ENCODE measurements at regions not wholly inside any gene's neighbourhood (a gene's known extent, or its start where the extent isn't known, plus 50 kb on each side); places are given as distances from the start of the nearest gene placed in this dataset.
A peak's percentile ranks its signal among the peaks of the same experiment; 100 is the strongest.

- no peak for TF ChIP-seq CTCF (conservative IDR thresholded peaks at IDR 0.05; ENCODE audit: low read depth in 2 of 2)
- TF ChIP-seq EZH2phosphoT487 (IDR thresholded peaks at IDR 0.05; ENCODE audit: unreplicated experiment), result no peak
- TF ChIP-seq CREB1 (CRISPR knock-in tag; IDR thresholded peaks at IDR 0.05; ENCODE audit: low read depth), result no peak
- no peak for TF ChIP-seq ZNF114 (CRISPR knock-in tag; IDR thresholded peaks at IDR 0.05)
- no peak for TF ChIP-seq NANOG (IDR thresholded peaks at IDR 0.05; ENCODE audit: borderline replicate concordance)
- TF ChIP-seq ETS1 (IDR thresholded peaks at IDR 0.05), result no peak
- no peak for TF ChIP-seq POLR2AphosphoS5 (IDR thresholded peaks at IDR 0.05; ENCODE audit: low read depth)
- no peak for TF ChIP-seq ZNF331 (CRISPR knock-in tag; IDR thresholded peaks at IDR 0.05; ENCODE audit: low read depth)
- no peak for TF ChIP-seq REST (IDR thresholded peaks at IDR 0.05; ENCODE audit: unreplicated experiment)
- no peak for TF ChIP-seq STAT1 (IDR thresholded peaks at IDR 0.05; ENCODE audit: unreplicated experiment)
- TF ChIP-seq EZH2 (IDR thresholded peaks at IDR 0.05; ENCODE audit: low read depth, unreplicated experiment), result no peak
Measured at GRCh38 chr11:116427903-116428637, 344.7 kb downstream of the BUD13 start (continued).

- ATAC-seq (no peak), DNase-seq (ENCODE audit: low spot score) (no peak)
- Mint-ChIP-seq H3K27me3 (ENCODE audit: insufficient read depth, low read depth, poor library complexity) (peaks cover 8% of the 10 kb centered on the region), H3K4me1 (peaks cover 17% of the 10 kb centered on the region), H3K4me3 (no peak overlapping the region), H3K36me3 (ENCODE audit: low read depth) (no peaks in the 10 kb centered on the region), H3K9me3 (no peaks in the 10 kb centered on the region), H3K27ac (peak overlapping the region; percentile 29; the same call in 1 of the 2 replicates)
- no peaks in the 10 kb centered on the region for H3K36me3 ChIP-seq (ENCODE audit: insufficient read depth)
- no peaks in the 10 kb centered on the region for H3K79me2 ChIP-seq (replicated peaks; ENCODE audit: insufficient read depth)
- H3K4me2 ChIP-seq, result no peak overlapping the region
- no peak overlapping the region for H3K4me3 ChIP-seq
- H3K9me2 ChIP-seq (ENCODE audit: insufficient read depth), result no peaks in the 10 kb centered on the region
- no peaks in the 10 kb centered on the region for H3F3A ChIP-seq (replicated peaks; ENCODE audit: low read depth)
- H3K4me1 ChIP-seq (ENCODE audit: insufficient read depth), result peaks cover 9% of the 10 kb centered on the region
- H2AFZ ChIP-seq, result no peak overlapping the region
- H3K27me3 ChIP-seq (ENCODE audit: insufficient read depth), result no peaks in the 10 kb centered on the region
- H3K27ac ChIP-seq (ENCODE audit: low read depth), result no peak overlapping the region
- no peaks in the 10 kb centered on the region for H4K20me1 ChIP-seq (replicated peaks; ENCODE audit: insufficient read depth)
- TF ChIP-seq ETS1 (IDR thresholded peaks at IDR 0.05) (no peak), EZH2 (IDR thresholded peaks at IDR 0.05; ENCODE audit: low read depth, unreplicated experiment) (no peak), EZH2phosphoT487 (IDR thresholded peaks at IDR 0.05; ENCODE audit: unreplicated experiment) (no peak), STAT1 (IDR thresholded peaks at IDR 0.05; ENCODE audit: unreplicated experiment) (no peak), POLR2AphosphoS5 (IDR thresholded peaks at IDR 0.05; ENCODE audit: low read depth) (no peak), REST (IDR thresholded peaks at IDR 0.05; ENCODE audit: unreplicated experiment) (no peak), NANOG (IDR thresholded peaks at IDR 0.05; ENCODE audit: borderline replicate concordance) (no peak), JUNB (IDR thresholded peaks at IDR 0.05; ENCODE audit: unreplicated experiment) (no peak)
Measured at GRCh38 chr11:116427337-116427902, 345.4 kb downstream of the BUD13 start.
